Stomach (tissue), 4 donors: ENCODE measurements at regions not wholly inside any gene's neighbourhood (a gene's known extent, or its start where the extent isn't known, plus 50 kb on each side); places are given as distances from the start of the nearest gene placed in this dataset.

Source experiments
- POLR2A ChIP-seq, 4 donors: fragments of 450-650 bp; IDR thresholded peaks; one replicate each; pipeline ENCODE4 v1.6.1; 2016; ENCODE audit warnings: antibody characterized with exemption in 4 of 4, control low read depth in 2 of 4, mild to moderate bottlenecking in 1 of 4, moderate library complexity in 1 of 4
- TF ChIP-seq, protein P1 (sequence below), 7 experiments: fragments of 450-650 bp in 4 of 7; fragments of 200-600 bp in 3 of 7; sonication (generic) in 3 of 7; IDR thresholded peaks; one replicate each; pipeline ENCODE4 v1.5.1; 2016 to 2019; ENCODE audit warnings: antibody characterized with exemption in 7 of 7, control low read depth in 2 of 7, mild to moderate bottlenecking in 1 of 7

DNA sequence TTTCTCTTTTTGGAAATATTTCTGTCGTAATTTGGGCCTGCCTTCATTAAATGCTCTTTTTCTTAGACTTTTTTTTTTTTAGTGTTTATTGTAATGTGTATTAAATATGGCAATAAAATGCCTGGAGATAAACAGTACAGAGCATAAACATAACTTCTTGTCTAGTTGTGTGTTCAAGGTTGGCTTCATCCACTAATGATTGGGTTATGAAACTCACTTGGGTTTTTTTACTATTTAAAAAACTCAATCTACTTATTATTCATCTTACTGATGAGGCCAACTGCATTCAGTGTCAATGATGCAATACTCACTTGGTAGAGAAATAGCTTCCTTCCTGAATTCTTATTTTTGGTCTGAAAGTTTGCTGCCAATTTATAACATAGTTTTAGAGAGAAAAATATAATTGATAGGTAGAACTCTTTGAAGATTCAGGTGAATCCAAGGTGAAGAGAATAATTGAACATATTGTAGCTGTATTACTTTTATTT is 144.2 kb upstream of the NABP1 start:
- TF ChIP-seq POLR2A (IDR thresholded peaks at IDR 0.05), result no peak
- TF ChIP-seq, protein P1, sequence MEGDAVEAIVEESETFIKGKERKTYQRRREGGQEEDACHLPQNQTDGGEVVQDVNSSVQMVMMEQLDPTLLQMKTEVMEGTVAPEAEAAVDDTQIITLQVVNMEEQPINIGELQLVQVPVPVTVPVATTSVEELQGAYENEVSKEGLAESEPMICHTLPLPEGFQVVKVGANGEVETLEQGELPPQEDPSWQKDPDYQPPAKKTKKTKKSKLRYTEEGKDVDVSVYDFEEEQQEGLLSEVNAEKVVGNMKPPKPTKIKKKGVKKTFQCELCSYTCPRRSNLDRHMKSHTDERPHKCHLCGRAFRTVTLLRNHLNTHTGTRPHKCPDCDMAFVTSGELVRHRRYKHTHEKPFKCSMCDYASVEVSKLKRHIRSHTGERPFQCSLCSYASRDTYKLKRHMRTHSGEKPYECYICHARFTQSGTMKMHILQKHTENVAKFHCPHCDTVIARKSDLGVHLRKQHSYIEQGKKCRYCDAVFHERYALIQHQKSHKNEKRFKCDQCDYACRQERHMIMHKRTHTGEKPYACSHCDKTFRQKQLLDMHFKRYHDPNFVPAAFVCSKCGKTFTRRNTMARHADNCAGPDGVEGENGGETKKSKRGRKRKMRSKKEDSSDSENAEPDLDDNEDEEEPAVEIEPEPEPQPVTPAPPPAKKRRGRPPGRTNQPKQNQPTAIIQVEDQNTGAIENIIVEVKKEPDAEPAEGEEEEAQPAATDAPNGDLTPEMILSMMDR (IDR thresholded peaks at IDR 0.05), result no peak
